Breast epithelium (tissue), 4 donors: ENCODE measurements at regions not wholly inside any gene's neighbourhood (a gene's known extent, or its start where the extent isn't known, plus 50 kb on each side); places are given as distances from the start of the nearest gene placed in this dataset.

ENCODE experiments used
- DNase-seq, 2 donors: peaks; one replicate each; pipeline ENCODE4 v3.0.0-alpha.2; 2019; ENCODE audit warnings: low spot score in 2 of 2
- H3K27ac ChIP-seq, 2 donors: fragments of 200-600 bp; sonication (generic) in 1 of 2; one replicate each; pipeline ENCODE4 v1.5.1; 2016 to 2019; ENCODE audit warnings: mild to moderate bottlenecking in 1 of 2
- H3K27me3 ChIP-seq, 2 donors: fragments of 200-600 bp; sonication (generic) in 1 of 2; one replicate each; pipeline versions ENCODE4 v1.5.1 to v1.6.0; 2017 to 2019; ENCODE audit warnings: control low read depth in 1 of 2, mild to moderate bottlenecking in 1 of 2
- H3K36me3 ChIP-seq: fragments of 200-600 bp; one replicate; pipeline ENCODE4 v1.5.1; 2019
- H3K4me1 ChIP-seq, 2 donors: fragments of 200-600 bp; sonication (generic); one replicate each; pipeline ENCODE4 v1.5.1; 2016 to 2019; ENCODE audit warnings: control low read depth in 1 of 2
- H3K4me3 ChIP-seq, 3 donors: fragments of 200-600 bp; sonication (generic); 1 replicate in 2 of 3; 2 replicates in 1 of 3; pipeline ENCODE4 v1.5.1; 2016 to 2019; ENCODE audit warnings: mild to moderate bottlenecking in 3 of 3, moderate library complexity in 2 of 3
- H3K9me3 ChIP-seq, 2 donors: fragments of 200-600 bp; sonication (generic) in 1 of 2; one replicate each; pipeline ENCODE4 v1.5.1; 2016 to 2019; ENCODE audit warnings: control low read depth in 1 of 2
- CTCF ChIP-seq, 3 donors: fragments of 450-650 bp; IDR thresholded peaks; one replicate each; pipeline ENCODE4 v1.5.1; 2016 to 2017; ENCODE audit warnings: antibody characterized with exemption in 3 of 3, mild to moderate bottlenecking in 3 of 3, moderate library complexity in 3 of 3
- POLR2A ChIP-seq: fragments of 450-650 bp; IDR thresholded peaks from one replicate; pipeline ENCODE4 v1.6.1; 2016; ENCODE audit warnings: antibody characterized with exemption, mild to moderate bottlenecking, moderate library complexity
- POLR2AphosphoS5 ChIP-seq, 3 donors: sonication (generic); formaldehyde crosslinking; IDR thresholded peaks; one replicate each; pipeline ENCODE4 v1.6.1; 2017; ENCODE audit warnings: antibody characterized with exemption in 3 of 3
- intact Hi-C: fragments of 100-400 bp; cut with DNase I; formaldehyde crosslinking; loops from one replicate; pipeline ENCODE4 v1.15.1; 2023; ENCODE audit warnings: low total_unique reads

GRCh38 chr4:79015411-79015810 lies 76.2 kb upstream of the PAQR3 start:
- no peak for DNase-seq

GRCh38 chr4:79014230-79014629 lies 75.0 kb upstream of the PAQR3 start:
- TF ChIP-seq POLR2AphosphoS5 (IDR thresholded peaks at IDR 0.05) (no peak), CTCF (IDR thresholded peaks at IDR 0.05) (no peak), POLR2A (no peak)
- H3K4me1 ChIP-seq, result no peaks in the 10 kb centered on the region
- no peaks in the 10 kb centered on the region for H3K9me3 ChIP-seq
- DNase-seq, result no peak
- no peaks in the 10 kb centered on the region for H3K27me3 ChIP-seq
- intact Hi-C loops, result no loop called here
- no peak overlapping the region for H3K4me3 ChIP-seq
- no peak overlapping the region for H3K27ac ChIP-seq
- no peaks in the 10 kb centered on the region for H3K36me3 ChIP-seq

More at GRCh38 chr4:79015411-79015810, 76.2 kb upstream of the PAQR3 start:
- H3K27me3 ChIP-seq, result no peaks in the 10 kb centered on the region
- no peaks in the 10 kb centered on the region for H3K36me3 ChIP-seq
- no peaks in the 10 kb centered on the region for H3K4me1 ChIP-seq
- no peak overlapping the region for H3K4me3 ChIP-seq
- TF ChIP-seq POLR2A (no peak), CTCF (IDR thresholded peaks at IDR 0.05) (no peak)
- H3K9me3 ChIP-seq, result no peaks in the 10 kb centered on the region
- intact Hi-C loops, result no loop called here
- H3K27ac ChIP-seq, result no peak overlapping the region

GRCh38 chr4:79013756-79014155 lies 74.5 kb upstream of the PAQR3 start:
- no peaks in the 10 kb centered on the region for H3K36me3 ChIP-seq
- intact Hi-C loops, result no loop called here
- no peak overlapping the region for H3K27ac ChIP-seq
- no peaks in the 10 kb centered on the region for H3K27me3 ChIP-seq
- no peak for TF ChIP-seq POLR2A
- DNase-seq, result no peak
- no peaks in the 10 kb centered on the region for H3K9me3 ChIP-seq
- no peaks in the 10 kb centered on the region for H3K4me1 ChIP-seq
- H3K4me3 ChIP-seq, result no peak overlapping the region

GRCh38 chr4:78990938-78991810 lies 51.9 kb upstream of the PAQR3 start:
- no peaks in the 10 kb centered on the region for H3K27me3 ChIP-seq
- intact Hi-C loops, result no loop called here
- no peaks in the 10 kb centered on the region for H3K36me3 ChIP-seq
- H3K4me1 ChIP-seq, result no peaks in the 10 kb centered on the region
- TF ChIP-seq CTCF (IDR thresholded peaks at IDR 0.05) (no peak), POLR2AphosphoS5 (IDR thresholded peaks at IDR 0.05) (no peak), POLR2A (no peak)
- DNase-seq, result no peak
- no peak overlapping the region for H3K4me3 ChIP-seq
- no peaks in the 10 kb centered on the region for H3K9me3 ChIP-seq
- no peak overlapping the region for H3K27ac ChIP-seq

GRCh38 chr4:78989697-78990270 lies 50.5 kb upstream of the PAQR3 start:
- intact Hi-C loops, result no loop called here

More at GRCh38 chr4:78989697-78990270, 50.5 kb upstream of the PAQR3 start:
- Histone ChIP-seq H3K9me3 (no peaks in the 10 kb centered on the region), H3K4me3 (no peak overlapping the region), H3K4me1 (no peaks in the 10 kb centered on the region), H3K27me3 (no peaks in the 10 kb centered on the region), H3K36me3 (no peaks in the 10 kb centered on the region), H3K27ac (no peak overlapping the region)
- DNase-seq, result no peak
- TF ChIP-seq POLR2AphosphoS5 (IDR thresholded peaks at IDR 0.05), result no peak
- TF ChIP-seq CTCF (IDR thresholded peaks at IDR 0.05), result no peak
- no peak for TF ChIP-seq POLR2A
